ENCODE measurements at regions not wholly inside any gene's neighbourhood (a gene's known extent, or its start where the extent isn't known, plus 50 kb on each side); places are given as distances from the start of the nearest gene placed in this dataset.

- Mint-ChIP-seq H3K27ac (no peak overlapping the region), H3K4me3 (no peak overlapping the region), H3K9me3 (no peaks in the 10 kb centered on the region), H3K4me1 (no peaks in the 10 kb centered on the region), H3K27me3 (peaks cover 5% of the 10 kb centered on the region), H3K36me3 (ENCODE audit: low read depth) (no peaks in the 10 kb centered on the region)
- ChIA-PET POLR2A (no interaction called here), CTCF (no interaction called here)
- no peak for DNase-seq
These were observed 55.9 kb downstream of the ZBTB18 start for GRCh38 chr1:244106837-244107493.

GRCh38 chr1:244111027-244111426, 59.9 kb downstream of the ZBTB18 start:
- Mint-ChIP-seq H3K4me1 (no peaks in the 10 kb centered on the region), H3K36me3 (ENCODE audit: low read depth) (no peaks in the 10 kb centered on the region), H3K27ac (no peak overlapping the region), H3K27me3 (peaks cover 2% of the 10 kb centered on the region), H3K4me3 (no peak overlapping the region), H3K9me3 (no peaks in the 10 kb centered on the region)
- no peak for DNase-seq
- CTCF ChIA-PET = no interaction called here
- POLR2A ChIA-PET = no interaction called here

GRCh38 chr1:244112041-244112440, 61.0 kb downstream of the ZBTB18 start:
- Mint-ChIP-seq H3K4me3 (no peak overlapping the region), H3K27me3 (peaks cover 2% of the 10 kb centered on the region), H3K4me1 (no peaks in the 10 kb centered on the region), H3K27ac (no peak overlapping the region), H3K36me3 (ENCODE audit: low read depth) (no peaks in the 10 kb centered on the region), H3K9me3 (no peaks in the 10 kb centered on the region)
- ChIA-PET CTCF (no interaction called here), POLR2A (no interaction called here)
- no peak for DNase-seq

GRCh38 chr1:244112636-244113035, 61.6 kb downstream of the ZBTB18 start:
- Mint-ChIP-seq H3K27ac (no peak overlapping the region), H3K27me3 (peaks cover 2% of the 10 kb centered on the region), H3K4me3 (no peak overlapping the region), H3K36me3 (ENCODE audit: low read depth) (no peaks in the 10 kb centered on the region), H3K9me3 (no peaks in the 10 kb centered on the region), H3K4me1 (no peaks in the 10 kb centered on the region)
- CTCF ChIA-PET = no interaction called here
- no peak for DNase-seq
- POLR2A ChIA-PET = no interaction called here

- H3K4me3 Mint-ChIP-seq = no peak overlapping the region
- ChIA-PET CTCF (interaction anchor here (0.6 kb wide), 1 partner anchor 77 kb away, joined by 3 read pairs; no protein-coding TSS in a partner anchor), POLR2A (no interaction called here)
- H3K36me3 Mint-ChIP-seq (ENCODE audit: low read depth) = no peaks in the 10 kb centered on the region
- no peak for DNase-seq
- peaks cover 4% of the 10 kb centered on the region for H3K27me3 Mint-ChIP-seq
- no peaks in the 10 kb centered on the region for H3K4me1 Mint-ChIP-seq
- H3K27ac Mint-ChIP-seq = no peak overlapping the region
- no peaks in the 10 kb centered on the region for H3K9me3 Mint-ChIP-seq
These were observed 62.6 kb downstream of the ZBTB18 start for GRCh38 chr1:244113532-244114320.

GRCh38 chr1:244114892-244115291, 63.8 kb downstream of the ZBTB18 start:
- H3K9me3 Mint-ChIP-seq = no peaks in the 10 kb centered on the region
- H3K27me3 Mint-ChIP-seq = peaks cover 11% of the 10 kb centered on the region
- no peak for DNase-seq
- ChIA-PET CTCF (no interaction called here), POLR2A (no interaction called here)
- H3K36me3 Mint-ChIP-seq (ENCODE audit: low read depth) = no peaks in the 10 kb centered on the region
- H3K27ac Mint-ChIP-seq = no peak overlapping the region
- H3K4me1 Mint-ChIP-seq = no peaks in the 10 kb centered on the region
- no peak overlapping the region for H3K4me3 Mint-ChIP-seq

- DNase-seq = no peak
- Mint-ChIP-seq H3K36me3 (ENCODE audit: low read depth) (no peaks in the 10 kb centered on the region), H3K9me3 (no peaks in the 10 kb centered on the region), H3K27me3 (peaks cover 8% of the 10 kb centered on the region), H3K4me1 (no peaks in the 10 kb centered on the region), H3K4me3 (no peak overlapping the region), H3K27ac (no peak overlapping the region)
- POLR2A ChIA-PET = no interaction called here
- CTCF ChIA-PET = interaction anchor here (1.0 kb wide), 1 partner anchor 14 kb away, joined by 4 read pairs; no protein-coding TSS in a partner anchor
These were observed 65.9 kb downstream of the ZBTB18 start for GRCh38 chr1:244116946-244117345.

- DNase-seq = no peak
- CTCF ChIA-PET = no interaction called here
- H3K4me1 Mint-ChIP-seq = no peaks in the 10 kb centered on the region
- H3K9me3 Mint-ChIP-seq = no peaks in the 10 kb centered on the region
- POLR2A ChIA-PET = no interaction called here
- peaks cover 8% of the 10 kb centered on the region for H3K27me3 Mint-ChIP-seq
- H3K27ac Mint-ChIP-seq = no peak overlapping the region
- no peak overlapping the region for H3K4me3 Mint-ChIP-seq
- no peaks in the 10 kb centered on the region for H3K36me3 Mint-ChIP-seq (ENCODE audit: low read depth)
These were observed 67.2 kb downstream of the ZBTB18 start for GRCh38 chr1:244118109-244118761.

GRCh38 chr1:244128591-244129383, 77.7 kb downstream of the ZBTB18 start:
- peaks cover 2% of the 10 kb centered on the region for H3K4me1 Mint-ChIP-seq
- H3K36me3 Mint-ChIP-seq (ENCODE audit: low read depth) = no peaks in the 10 kb centered on the region
- no peak overlapping the region for H3K27ac Mint-ChIP-seq
- DNase-seq = no peak
- ChIA-PET POLR2A (no interaction called here), CTCF (no interaction called here)
- no peaks in the 10 kb centered on the region for H3K9me3 Mint-ChIP-seq
- no peak overlapping the region for H3K4me3 Mint-ChIP-seq
- H3K27me3 Mint-ChIP-seq = peaks cover 12% of the 10 kb centered on the region

- CTCF ChIA-PET = interaction anchor here (0.7 kb wide), 1 partner anchor 1477 kb away, joined by 3 read pairs; no protein-coding TSS in a partner anchor
- no peaks in the 10 kb centered on the region for H3K9me3 Mint-ChIP-seq
- no peaks in the 10 kb centered on the region for H3K36me3 Mint-ChIP-seq (ENCODE audit: low read depth)
- DNase-seq = no peak
- peaks cover 11% of the 10 kb centered on the region for H3K4me1 Mint-ChIP-seq
- POLR2A ChIA-PET = no interaction called here
- no peak overlapping the region for H3K27ac Mint-ChIP-seq
- no peaks in the 10 kb centered on the region for H3K27me3 Mint-ChIP-seq
- H3K4me3 Mint-ChIP-seq = peak overlapping the region; percentile 43
These were observed 86.2 kb downstream of the ZBTB18 start for GRCh38 chr1:244137276-244137675.

GRCh38 chr1:244137725-244138124, 86.6 kb downstream of the ZBTB18 start:
- no peak overlapping the region for H3K27ac Mint-ChIP-seq
- H3K4me1 Mint-ChIP-seq = peaks cover 11% of the 10 kb centered on the region
- DNase-seq = no peak
- H3K36me3 Mint-ChIP-seq (ENCODE audit: low read depth) = no peaks in the 10 kb centered on the region
- ChIA-PET CTCF (interaction anchor here (0.7 kb wide), 1 partner anchor 1477 kb away, joined by 3 read pairs; no protein-coding TSS in a partner anchor), POLR2A (no interaction called here)
- H3K4me3 Mint-ChIP-seq = peak overlapping the region; percentile 43
- H3K9me3 Mint-ChIP-seq = no peaks in the 10 kb centered on the region
- no peaks in the 10 kb centered on the region for H3K27me3 Mint-ChIP-seq

GRCh38 chr1:244138399-244138798, 87.3 kb downstream of the ZBTB18 start:
- no peaks in the 10 kb centered on the region for H3K36me3 Mint-ChIP-seq (ENCODE audit: low read depth)
- H3K27me3 Mint-ChIP-seq = no peaks in the 10 kb centered on the region

GRCh38 chr1:244139655-244140054, 88.6 kb downstream of the ZBTB18 start:
- ChIA-PET CTCF (no interaction called here), POLR2A (no interaction called here)
- Mint-ChIP-seq H3K4me3 (no peak overlapping the region), H3K27ac (no peak overlapping the region), H3K36me3 (ENCODE audit: low read depth) (no peaks in the 10 kb centered on the region), H3K4me1 (peaks cover 11% of the 10 kb centered on the region), H3K27me3 (no peaks in the 10 kb centered on the region), H3K9me3 (no peaks in the 10 kb centered on the region)
- no peak for DNase-seq

More at GRCh38 chr1:244138399-244138798, 87.3 kb downstream of the ZBTB18 start:
- Mint-ChIP-seq H3K9me3 (no peaks in the 10 kb centered on the region), H3K4me1 (peaks cover 11% of the 10 kb centered on the region), H3K27ac (no peak overlapping the region), H3K4me3 (no peak overlapping the region)
- DNase-seq = no peak
- CTCF ChIA-PET = no interaction called here
- POLR2A ChIA-PET = no interaction called here
